GM12872 (cell line): ENCODE measurements at regions not wholly inside any gene's neighbourhood (a gene's known extent, or its start where the extent isn't known, plus 50 kb on each side); places are given as distances from the start of the nearest gene placed in this dataset.
A peak's percentile ranks its signal among the peaks of the same experiment; 100 is the strongest.

ENCODE experiments used
- TF ChIP-seq, protein P1 (sequence below): IDR thresholded peaks from 3 replicates; pipeline ENCODE4 v1.5.1; 2011; ENCODE audit warnings: low read depth, mild to moderate bottlenecking, low read length, moderate library complexity; ENCODE audit not compliant: insufficient read depth

GRCh38 chr16:87552072-87552718, 50.1 kb upstream of the JPH3 start:
- TF ChIP-seq, protein P1, sequence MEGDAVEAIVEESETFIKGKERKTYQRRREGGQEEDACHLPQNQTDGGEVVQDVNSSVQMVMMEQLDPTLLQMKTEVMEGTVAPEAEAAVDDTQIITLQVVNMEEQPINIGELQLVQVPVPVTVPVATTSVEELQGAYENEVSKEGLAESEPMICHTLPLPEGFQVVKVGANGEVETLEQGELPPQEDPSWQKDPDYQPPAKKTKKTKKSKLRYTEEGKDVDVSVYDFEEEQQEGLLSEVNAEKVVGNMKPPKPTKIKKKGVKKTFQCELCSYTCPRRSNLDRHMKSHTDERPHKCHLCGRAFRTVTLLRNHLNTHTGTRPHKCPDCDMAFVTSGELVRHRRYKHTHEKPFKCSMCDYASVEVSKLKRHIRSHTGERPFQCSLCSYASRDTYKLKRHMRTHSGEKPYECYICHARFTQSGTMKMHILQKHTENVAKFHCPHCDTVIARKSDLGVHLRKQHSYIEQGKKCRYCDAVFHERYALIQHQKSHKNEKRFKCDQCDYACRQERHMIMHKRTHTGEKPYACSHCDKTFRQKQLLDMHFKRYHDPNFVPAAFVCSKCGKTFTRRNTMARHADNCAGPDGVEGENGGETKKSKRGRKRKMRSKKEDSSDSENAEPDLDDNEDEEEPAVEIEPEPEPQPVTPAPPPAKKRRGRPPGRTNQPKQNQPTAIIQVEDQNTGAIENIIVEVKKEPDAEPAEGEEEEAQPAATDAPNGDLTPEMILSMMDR: no peak

GRCh38 chr16:87551487-87551886, 50.8 kb upstream of the JPH3 start:
- TF ChIP-seq, protein P1: no peak

DNA sequence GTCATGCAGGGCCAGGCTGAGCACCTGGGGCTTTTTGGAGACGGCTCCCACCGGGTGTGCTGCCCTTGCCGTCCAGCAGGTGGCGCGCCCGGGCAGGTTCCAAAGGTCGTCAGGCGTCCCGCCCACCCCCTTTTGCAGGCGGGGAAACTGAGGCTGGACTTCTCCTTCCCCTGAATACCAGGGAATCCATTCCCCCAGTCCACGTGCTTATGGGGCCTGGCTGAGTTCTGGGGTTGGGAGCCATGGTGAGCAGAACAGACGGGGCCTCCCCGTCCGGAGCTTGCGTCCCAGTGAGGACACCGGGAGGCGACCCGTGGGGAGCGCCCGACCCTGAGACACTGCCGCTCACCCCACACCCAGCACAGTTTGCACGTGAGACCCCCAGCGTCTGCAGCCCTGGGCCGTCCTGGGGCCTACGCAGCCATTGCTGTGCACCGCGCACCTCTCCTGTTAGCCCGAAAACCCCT, 51.8 kb upstream of the JPH3 start:
- TF ChIP-seq, protein P1: peak; percentile 94

GRCh38 chr16:87549627-87550494, 52.4 kb upstream of the JPH3 start:
- TF ChIP-seq, protein P1: no peak

- TF ChIP-seq, protein P1: no peak
Measured at GRCh38 chr16:87548046-87548445, 54.3 kb upstream of the JPH3 start.

DNA sequence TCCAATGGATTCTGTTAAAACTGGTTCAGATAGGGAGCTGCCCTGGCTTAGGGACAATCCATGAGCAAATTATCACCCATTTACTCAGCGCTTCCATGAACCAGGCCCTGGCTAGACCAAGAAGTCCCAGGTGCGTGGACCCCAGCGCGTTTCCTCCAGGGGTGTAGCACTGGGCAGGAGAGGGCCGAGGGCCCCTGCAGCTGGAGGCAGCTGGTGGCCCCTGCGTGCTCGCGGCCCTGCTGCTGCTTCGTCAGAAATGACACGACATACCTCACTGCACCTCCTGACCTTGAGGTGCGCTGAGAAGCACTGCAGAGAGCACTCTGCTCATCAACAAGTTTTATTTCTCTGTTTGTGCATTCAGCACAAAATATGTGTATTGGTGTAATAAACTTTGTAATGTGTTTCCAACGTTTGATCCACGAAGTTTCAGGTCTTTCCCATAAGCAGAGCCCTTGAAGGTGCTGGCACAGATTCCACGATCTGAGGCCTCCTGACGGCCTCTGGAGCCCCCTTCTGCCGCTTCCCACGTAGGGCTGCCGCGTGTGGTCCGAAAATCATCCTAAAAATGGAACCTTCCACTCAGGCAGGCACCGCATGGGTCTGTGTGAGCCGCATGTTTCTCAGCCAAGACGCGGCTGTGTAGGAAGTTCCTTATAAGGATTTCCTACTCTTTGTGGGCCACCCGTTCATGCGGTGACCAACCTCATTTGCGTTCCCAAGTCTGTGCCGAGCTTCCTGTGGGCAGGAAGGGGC, 50.8 kb upstream of the ZCCHC14 start:
- TF ChIP-seq, protein P1: no peak
